Heart left ventricle (tissue), 13 donors: ENCODE measurements at regions not wholly inside any gene's neighbourhood (a gene's known extent, or its start where the extent isn't known, plus 50 kb on each side); places are given as distances from the start of the nearest gene placed in this dataset.

ENCODE experiments used
- POLR2A ChIP-seq, 2 donors: fragments of 450-650 bp; IDR thresholded peaks; one replicate each; pipeline ENCODE4 v1.6.1; 2017; ENCODE audit warnings: antibody characterized with exemption in 2 of 2, mild to moderate bottlenecking in 2 of 2, moderate library complexity in 2 of 2
- TF ChIP-seq, protein P1 (sequence below), 12 donors: fragments of 200-600 bp; sonication (generic) in 4 of 12; IDR thresholded peaks; one replicate each; pipeline versions ENCODE4 v1.5.0 to v1.8.0; 2018 to 2022; ENCODE audit warnings: antibody characterized with exemption in 12 of 12, mild to moderate bottlenecking in 5 of 12
- donor health status: ischemic (EF 13 %, LVEDD 7.1; RV severe dilation, severe dysfunction).
- donor health status: DM: no; HTN: yes; CAD: no.
- donor health status: DM: no; HTN: no; CAD: no.
- donor health status: ischemic (EF 25% LVEDD 6.9; RV normal size, moderate dysfunction).
- donor health status: ischemic (EF 25% LVEDD 5.7; RV mildly dilated, moderate dysfunction).
- donor health status: ischemic (EF 35%, LVEDD 5.7; RV mildly dilated, moderate dysfunction).
- donor health status: nonischemic (EF 11% LVEDD 7.7; RV severe dilation, severe dysfunction).
- donor health status: DM: yes; HTN: yes; CAD: no.
- donor health status: PGD.
- donor health status: ischemic (EF 29% LVEDD 5.4; RV normal size, mild dysfunction).
- donor health status: nonischemic (EF 23%, LVEDD 6.1; RV moderate dilation, normal function).

DNA sequence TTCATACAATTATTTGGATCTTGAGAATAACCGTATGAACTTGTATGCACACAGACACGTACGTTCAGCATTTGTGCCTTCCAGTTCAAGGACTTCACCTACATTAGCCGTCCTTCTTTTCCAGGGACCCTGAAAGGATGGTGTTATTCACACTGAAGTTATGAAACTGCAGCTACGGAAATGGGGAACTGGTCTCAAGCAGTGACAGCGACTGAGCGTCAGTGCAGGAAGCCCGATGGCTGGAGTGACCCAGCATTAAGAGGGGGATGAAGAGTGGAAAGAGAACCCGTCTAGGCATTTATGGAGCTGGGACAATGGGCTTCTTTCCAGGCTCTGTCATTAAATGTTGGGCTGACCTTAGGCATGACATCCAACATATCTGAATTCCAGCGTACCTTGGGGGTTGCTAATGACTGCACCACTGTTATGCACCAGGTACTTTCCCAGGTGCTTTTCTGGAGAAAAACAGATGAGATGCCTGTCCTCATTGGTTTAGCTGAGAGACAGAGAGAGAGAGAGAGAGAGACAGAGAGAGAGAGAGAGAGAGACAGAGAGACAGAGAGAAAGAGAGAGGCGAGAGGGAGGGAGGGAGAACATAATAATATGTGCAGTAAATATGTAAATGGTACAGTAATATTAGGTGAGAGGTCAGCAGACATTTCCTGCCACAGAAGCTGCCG lies 204.7 kb upstream of the EXOC2 start:
- TF ChIP-seq, protein P1, sequence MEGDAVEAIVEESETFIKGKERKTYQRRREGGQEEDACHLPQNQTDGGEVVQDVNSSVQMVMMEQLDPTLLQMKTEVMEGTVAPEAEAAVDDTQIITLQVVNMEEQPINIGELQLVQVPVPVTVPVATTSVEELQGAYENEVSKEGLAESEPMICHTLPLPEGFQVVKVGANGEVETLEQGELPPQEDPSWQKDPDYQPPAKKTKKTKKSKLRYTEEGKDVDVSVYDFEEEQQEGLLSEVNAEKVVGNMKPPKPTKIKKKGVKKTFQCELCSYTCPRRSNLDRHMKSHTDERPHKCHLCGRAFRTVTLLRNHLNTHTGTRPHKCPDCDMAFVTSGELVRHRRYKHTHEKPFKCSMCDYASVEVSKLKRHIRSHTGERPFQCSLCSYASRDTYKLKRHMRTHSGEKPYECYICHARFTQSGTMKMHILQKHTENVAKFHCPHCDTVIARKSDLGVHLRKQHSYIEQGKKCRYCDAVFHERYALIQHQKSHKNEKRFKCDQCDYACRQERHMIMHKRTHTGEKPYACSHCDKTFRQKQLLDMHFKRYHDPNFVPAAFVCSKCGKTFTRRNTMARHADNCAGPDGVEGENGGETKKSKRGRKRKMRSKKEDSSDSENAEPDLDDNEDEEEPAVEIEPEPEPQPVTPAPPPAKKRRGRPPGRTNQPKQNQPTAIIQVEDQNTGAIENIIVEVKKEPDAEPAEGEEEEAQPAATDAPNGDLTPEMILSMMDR (IDR thresholded peaks at IDR 0.05) = no peak
- no peak for TF ChIP-seq POLR2A (IDR thresholded peaks at IDR 0.05)
